ENCODE measurements at regions not wholly inside any gene's neighbourhood (a gene's known extent, or its start where the extent isn't known, plus 50 kb on each side); places are given as distances from the start of the nearest gene placed in this dataset.

DNA sequence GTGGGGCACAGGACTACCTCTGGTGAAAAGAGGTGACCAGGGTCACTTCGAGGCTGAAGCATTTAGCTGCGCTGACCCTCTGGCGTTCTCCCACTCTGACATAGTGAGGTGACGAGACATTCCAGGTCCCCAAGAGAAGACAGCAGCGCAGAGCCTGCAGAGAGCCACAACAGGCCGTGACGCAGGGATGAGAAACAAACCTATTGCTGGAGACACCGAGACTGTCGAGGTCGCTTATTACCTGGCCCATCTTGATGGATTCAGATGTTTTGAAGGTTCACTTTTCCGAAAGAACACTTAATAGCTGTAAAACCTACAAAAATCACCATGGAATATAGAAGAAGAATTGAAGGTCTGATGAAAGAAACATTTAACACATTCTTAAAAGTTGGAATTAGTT, 466.3 kb downstream of the NR2F2 start:
- H3K4me3 ChIP-seq: no peak overlapping the region
- H3K9me3 ChIP-seq: no peaks in the 10 kb centered on the region
- DNase-seq (ENCODE audit: low spot score in 2 of 2): no peak
- no peak for TF ChIP-seq EP300 (IDR thresholded peaks at IDR 0.05)
- TF ChIP-seq, protein P1, sequence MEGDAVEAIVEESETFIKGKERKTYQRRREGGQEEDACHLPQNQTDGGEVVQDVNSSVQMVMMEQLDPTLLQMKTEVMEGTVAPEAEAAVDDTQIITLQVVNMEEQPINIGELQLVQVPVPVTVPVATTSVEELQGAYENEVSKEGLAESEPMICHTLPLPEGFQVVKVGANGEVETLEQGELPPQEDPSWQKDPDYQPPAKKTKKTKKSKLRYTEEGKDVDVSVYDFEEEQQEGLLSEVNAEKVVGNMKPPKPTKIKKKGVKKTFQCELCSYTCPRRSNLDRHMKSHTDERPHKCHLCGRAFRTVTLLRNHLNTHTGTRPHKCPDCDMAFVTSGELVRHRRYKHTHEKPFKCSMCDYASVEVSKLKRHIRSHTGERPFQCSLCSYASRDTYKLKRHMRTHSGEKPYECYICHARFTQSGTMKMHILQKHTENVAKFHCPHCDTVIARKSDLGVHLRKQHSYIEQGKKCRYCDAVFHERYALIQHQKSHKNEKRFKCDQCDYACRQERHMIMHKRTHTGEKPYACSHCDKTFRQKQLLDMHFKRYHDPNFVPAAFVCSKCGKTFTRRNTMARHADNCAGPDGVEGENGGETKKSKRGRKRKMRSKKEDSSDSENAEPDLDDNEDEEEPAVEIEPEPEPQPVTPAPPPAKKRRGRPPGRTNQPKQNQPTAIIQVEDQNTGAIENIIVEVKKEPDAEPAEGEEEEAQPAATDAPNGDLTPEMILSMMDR (IDR thresholded peaks at IDR 0.05): no peak
- no peak for TF ChIP-seq POLR2A (IDR thresholded peaks at IDR 0.05)
- no peak overlapping the region for H3K27ac ChIP-seq
- no peaks in the 10 kb centered on the region for H3K36me3 ChIP-seq
- no peaks in the 10 kb centered on the region for H3K27me3 ChIP-seq
- 94 to 95% methylated on average over 11 of the region's 11 CpGs for WGBS, 2 donors
- H3K4me1 ChIP-seq: no peaks in the 10 kb centered on the region

DNA sequence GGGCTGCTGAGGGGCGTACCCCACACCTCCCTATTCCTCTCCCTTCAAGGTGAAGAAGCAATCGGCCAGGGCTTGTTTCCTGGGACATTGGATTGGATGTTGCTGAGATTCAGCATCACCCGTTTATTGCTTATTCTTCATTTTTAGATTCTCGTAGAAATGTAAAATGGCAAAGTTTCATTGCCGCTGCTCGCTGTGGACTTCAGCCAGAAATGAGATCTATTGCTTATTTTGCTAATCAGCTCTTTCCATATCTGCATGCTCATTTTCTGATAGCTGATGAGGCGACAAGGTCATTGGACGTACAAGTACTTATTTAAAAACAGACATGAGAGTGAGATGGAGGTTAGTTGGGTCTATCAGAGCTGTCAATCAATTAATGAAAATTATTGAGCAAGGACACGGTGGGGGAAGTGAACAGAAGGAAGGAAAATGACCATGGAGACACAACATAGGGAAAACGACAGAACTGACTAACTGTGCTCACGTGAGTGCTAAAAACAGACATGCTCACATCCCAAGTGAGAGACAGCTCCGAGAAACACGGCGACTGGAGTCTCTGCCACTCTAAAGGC, 471.2 kb downstream of the NR2F2 start:
- H3K9me3 ChIP-seq: no peaks in the 10 kb centered on the region
- WGBS, 2 donors: 88 to 92% methylated on average over 14 of the region's 14 CpGs
- no peak overlapping the region for H3K4me3 ChIP-seq
- TF ChIP-seq, protein P1 (IDR thresholded peaks at IDR 0.05): no peak
- TF ChIP-seq EP300 (IDR thresholded peaks at IDR 0.05) (no peak), POLR2A (IDR thresholded peaks at IDR 0.05) (no peak)
- DNase-seq (ENCODE audit: low spot score in 2 of 2): no peak
- H3K36me3 ChIP-seq: no peaks in the 10 kb centered on the region
- no peaks in the 10 kb centered on the region for H3K4me1 ChIP-seq
- no peaks in the 10 kb centered on the region for H3K27me3 ChIP-seq
- H3K27ac ChIP-seq: no peak overlapping the region

DNA sequence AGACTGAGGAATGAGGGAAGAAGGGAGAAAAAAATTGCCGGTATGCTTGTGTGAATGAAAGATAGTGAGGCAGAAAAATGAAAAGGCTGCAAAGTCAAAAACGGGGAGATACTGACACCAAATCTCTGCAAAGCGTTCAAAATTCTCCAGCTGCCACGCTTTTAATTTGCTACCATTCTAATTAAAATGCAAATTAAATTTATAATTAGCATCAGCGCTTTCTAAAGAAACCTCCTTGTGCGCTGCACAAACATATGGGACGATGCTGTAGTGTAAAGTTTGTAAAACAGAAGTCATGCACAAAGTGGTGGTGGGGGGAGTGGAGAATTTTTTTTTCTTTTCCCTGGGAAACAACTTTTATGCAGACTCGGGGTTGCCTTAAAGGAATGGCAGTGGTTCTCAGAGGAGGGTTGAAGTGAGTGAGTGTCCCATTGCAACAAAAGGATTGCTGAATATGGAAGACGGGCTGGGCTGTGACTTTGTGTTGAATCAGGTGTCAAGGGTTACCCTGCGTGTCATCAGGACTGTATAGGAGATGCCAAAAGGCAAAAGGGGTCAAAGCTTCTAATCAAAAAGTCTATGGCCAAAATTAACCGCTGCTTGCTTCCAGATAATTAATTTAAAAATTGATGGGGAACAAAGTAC, 472.2 kb downstream of the NR2F2 start:
- no peak for DNase-seq (ENCODE audit: low spot score in 2 of 2)
- 76 to 78% methylated on average over 11 of the region's 11 CpGs for WGBS, 2 donors
- Histone ChIP-seq H3K9me3 (no peaks in the 10 kb centered on the region), H3K36me3 (no peaks in the 10 kb centered on the region), H3K4me3 (no peak overlapping the region), H3K27ac (no peak overlapping the region), H3K27me3 (no peaks in the 10 kb centered on the region), H3K4me1 (no peaks in the 10 kb centered on the region)
- TF ChIP-seq, protein P1 (IDR thresholded peaks at IDR 0.05): no peak
- no peak for TF ChIP-seq POLR2A (IDR thresholded peaks at IDR 0.05)
- no peak for TF ChIP-seq EP300 (IDR thresholded peaks at IDR 0.05)

DNA sequence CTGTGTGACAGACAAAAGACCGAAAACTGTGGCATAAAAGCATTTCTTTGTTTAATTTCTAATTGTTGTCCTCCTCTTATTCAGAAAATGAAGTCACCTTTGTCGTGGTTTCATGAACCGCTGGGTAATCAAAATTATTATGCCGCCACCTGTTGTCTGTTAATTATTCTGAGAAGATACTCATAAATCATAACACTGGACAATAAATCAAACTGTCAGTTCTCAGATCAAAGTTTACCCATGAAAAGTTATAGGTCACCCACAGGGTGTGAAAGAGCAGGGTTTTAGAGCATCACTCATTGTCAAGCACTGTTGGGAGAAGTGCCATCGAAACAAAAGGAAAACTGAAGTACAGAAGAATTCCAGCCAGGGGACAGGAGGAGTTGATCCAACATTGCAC, 474.3 kb downstream of the NR2F2 start:
- Histone ChIP-seq H3K9me3 (no peaks in the 10 kb centered on the region), H3K27me3 (no peaks in the 10 kb centered on the region), H3K4me1 (no peaks in the 10 kb centered on the region), H3K27ac (no peak overlapping the region), H3K36me3 (no peaks in the 10 kb centered on the region), H3K4me3 (no peak overlapping the region)
- WGBS, 2 donors: 79 to 85% methylated on average over 5 of the region's 5 CpGs
- TF ChIP-seq EP300 (IDR thresholded peaks at IDR 0.05) (no peak), POLR2A (IDR thresholded peaks at IDR 0.05) (no peak)
- TF ChIP-seq, protein P1 (IDR thresholded peaks at IDR 0.05): no peak
- no peak for DNase-seq (ENCODE audit: low spot score in 2 of 2)

DNA sequence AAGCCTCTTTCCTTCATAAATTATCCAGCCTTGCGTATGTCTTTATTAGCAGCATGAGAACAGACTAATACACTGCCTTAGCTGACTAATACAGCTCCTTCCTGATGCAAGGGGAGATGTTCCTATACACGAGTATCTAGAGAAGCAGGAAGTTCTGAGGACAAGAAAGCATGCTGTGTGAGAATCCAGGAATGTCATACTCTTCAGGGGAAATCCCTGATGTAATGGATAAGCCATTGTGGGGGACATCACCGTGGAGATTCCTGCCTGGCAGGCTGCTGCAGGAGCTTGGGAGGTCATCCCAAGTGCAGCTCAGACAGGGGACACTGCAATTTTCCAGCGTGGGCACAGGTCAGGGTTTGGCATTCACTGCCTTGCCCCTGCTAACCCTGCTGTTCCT, 476.9 kb downstream of the NR2F2 start:
- 62 to 67% methylated on average over 4 of the region's 4 CpGs for WGBS, 2 donors
- TF ChIP-seq, protein P1 (IDR thresholded peaks at IDR 0.05): no peak
- TF ChIP-seq EP300 (IDR thresholded peaks at IDR 0.05) (no peak), POLR2A (IDR thresholded peaks at IDR 0.05) (no peak)
- DNase-seq (ENCODE audit: low spot score in 2 of 2): no peak
- H3K4me1 ChIP-seq: no peaks in the 10 kb centered on the region
- H3K27me3 ChIP-seq: no peaks in the 10 kb centered on the region
- no peaks in the 10 kb centered on the region for H3K36me3 ChIP-seq
- no peak overlapping the region for H3K4me3 ChIP-seq
- H3K27ac ChIP-seq: no peak overlapping the region
- H3K9me3 ChIP-seq: no peaks in the 10 kb centered on the region

All from tibial nerve (tissue), 4 donors.